ENCODE measurements at regions not wholly inside any gene's neighbourhood (a gene's known extent, or its start where the extent isn't known, plus 50 kb on each side); places are given as distances from the start of the nearest gene placed in this dataset.

GRCh38 chr5:114830114-114830513, 339.6 kb downstream of the TRIM36 start:
- no peak for TF ChIP-seq POLR2AphosphoS5 (IDR thresholded peaks at IDR 0.05)
- TF ChIP-seq CTCF (IDR thresholded peaks at IDR 0.05 in 8 of 11, conservative IDR thresholded peaks at IDR 0.05 in 3 of 11): no peak
- no peak for TF ChIP-seq POLR2A (IDR thresholded peaks at IDR 0.05)
